Vagina (tissue), 2 donors: ENCODE measurements at regions not wholly inside any gene's neighbourhood (a gene's known extent, or its start where the extent isn't known, plus 50 kb on each side); places are given as distances from the start of the nearest gene placed in this dataset.

Source experiments
- DNase-seq, 2 donors: peaks; one replicate each; pipeline ENCODE4 v3.0.0-alpha.2; 2017; ENCODE audit errors: extremely low spot score in 2 of 2
- H3K27ac ChIP-seq: fragments of 200-600 bp; sonication (generic); one replicate; pipeline ENCODE4 v1.5.1; 2019
- H3K27me3 ChIP-seq: fragments of 200-600 bp; sonication (generic); one replicate; pipeline ENCODE4 v1.5.1; 2019
- H3K36me3 ChIP-seq, 2 donors: fragments of 200-600 bp; sonication (generic); one replicate each; pipeline ENCODE4 v1.5.1; 2017 to 2019
- H3K4me1 ChIP-seq: fragments of 200-600 bp; sonication (generic); one replicate; pipeline ENCODE4 v1.5.1; 2019
- H3K4me3 ChIP-seq, 2 donors: fragments of 200-600 bp; sonication (generic); 1 replicate in 1 of 2; 2 replicates in 1 of 2; pipeline ENCODE4 v1.5.1; 2016 to 2019
- H3K9me3 ChIP-seq: fragments of 200-600 bp; sonication (generic); one replicate; pipeline ENCODE4 v1.5.1; 2019
- CTCF ChIP-seq, 3 experiments: fragments of 450-650 bp in 2 of 3; fragments of 200-600 bp in 1 of 3; sonication (generic) in 1 of 3; IDR thresholded peaks; one replicate each; pipeline ENCODE4 v1.5.1; 2017 to 2019; ENCODE audit warnings: antibody characterized with exemption in 3 of 3, mild to moderate bottlenecking in 2 of 3, moderate library complexity in 2 of 3
- POLR2A ChIP-seq, 2 donors: fragments of 450-650 bp; IDR thresholded peaks; one replicate each; pipeline ENCODE4 v1.6.1; 2017; ENCODE audit warnings: antibody characterized with exemption in 2 of 2, mild to moderate bottlenecking in 2 of 2, moderate library complexity in 2 of 2
- POLR2AphosphoS5 ChIP-seq, 2 donors: sonication (generic); formaldehyde crosslinking; IDR thresholded peaks; one replicate each; pipeline ENCODE4 v1.9.0; 2017; ENCODE audit warnings: antibody characterized with exemption in 2 of 2, mild to moderate bottlenecking in 2 of 2, low read depth in 1 of 2; ENCODE audit not compliant: insufficient read depth in 1 of 2
- intact Hi-C: fragments of 100-400 bp; cut with DNase I; formaldehyde crosslinking; loops from one replicate; pipeline ENCODE4 v1.15.1; 2023

- DNase-seq, result no peak
- Histone ChIP-seq H3K27me3 (no peaks in the 10 kb centered on the region), H3K27ac (no peak overlapping the region), H3K9me3 (no peaks in the 10 kb centered on the region), H3K4me3 (no peak overlapping the region), H3K4me1 (no peaks in the 10 kb centered on the region), H3K36me3 (no peaks in the 10 kb centered on the region)
- intact Hi-C loops, result no loop called here
- no peak for TF ChIP-seq CTCF (IDR thresholded peaks at IDR 0.05)
Measured at GRCh38 chrX:140343226-140343868, 161.5 kb downstream of the SOX3 start.

GRCh38 chrX:140342410-140342809, 162.5 kb downstream of the SOX3 start:
- H3K36me3 ChIP-seq, result no peaks in the 10 kb centered on the region
- TF ChIP-seq POLR2AphosphoS5 (IDR thresholded peaks at IDR 0.05; ENCODE audit: insufficient read depth in 1 of 2, low read depth in 1 of 2) (no peak), POLR2A (IDR thresholded peaks at IDR 0.05) (no peak), CTCF (IDR thresholded peaks at IDR 0.05) (no peak)
- no peak overlapping the region for H3K27ac ChIP-seq
- no peaks in the 10 kb centered on the region for H3K4me1 ChIP-seq
- no peaks in the 10 kb centered on the region for H3K9me3 ChIP-seq
- H3K27me3 ChIP-seq, result no peaks in the 10 kb centered on the region
- no peak overlapping the region for H3K4me3 ChIP-seq
- DNase-seq, result no peak
- intact Hi-C loops, result no loop called here

GRCh38 chrX:140337263-140337662, 167.6 kb downstream of the SOX3 start:
- TF ChIP-seq POLR2AphosphoS5 (IDR thresholded peaks at IDR 0.05; ENCODE audit: insufficient read depth in 1 of 2, low read depth in 1 of 2), result no peak
- TF ChIP-seq POLR2A (IDR thresholded peaks at IDR 0.05), result no peak
- TF ChIP-seq CTCF (IDR thresholded peaks at IDR 0.05), result no peak
- intact Hi-C loops, result no loop called here
- H3K4me1 ChIP-seq, result no peaks in the 10 kb centered on the region
- no peak overlapping the region for H3K27ac ChIP-seq
- H3K27me3 ChIP-seq, result no peaks in the 10 kb centered on the region
- no peaks in the 10 kb centered on the region for H3K9me3 ChIP-seq
- no peaks in the 10 kb centered on the region for H3K36me3 ChIP-seq
- DNase-seq, result no peak
- no peak overlapping the region for H3K4me3 ChIP-seq

GRCh38 chrX:140318296-140318695, 186.6 kb downstream of the SOX3 start:
- intact Hi-C loops, result no loop called here
- Histone ChIP-seq H3K27me3 (no peaks in the 10 kb centered on the region), H3K9me3 (no peaks in the 10 kb centered on the region), H3K36me3 (no peaks in the 10 kb centered on the region), H3K4me1 (no peaks in the 10 kb centered on the region), H3K4me3 (no peak overlapping the region), H3K27ac (no peak overlapping the region)
- no peak for DNase-seq
- TF ChIP-seq POLR2AphosphoS5 (IDR thresholded peaks at IDR 0.05; ENCODE audit: insufficient read depth in 1 of 2, low read depth in 1 of 2), result no peak
- TF ChIP-seq POLR2A (IDR thresholded peaks at IDR 0.05), result no peak
- no peak for TF ChIP-seq CTCF (IDR thresholded peaks at IDR 0.05)

- H3K9me3 ChIP-seq, result no peaks in the 10 kb centered on the region
- intact Hi-C loops, result no loop called here
- no peak overlapping the region for H3K4me3 ChIP-seq
- DNase-seq, result no peak
- no peaks in the 10 kb centered on the region for H3K4me1 ChIP-seq
- no peak overlapping the region for H3K27ac ChIP-seq
- no peaks in the 10 kb centered on the region for H3K27me3 ChIP-seq
- no peak for TF ChIP-seq CTCF (IDR thresholded peaks at IDR 0.05)
- no peak for TF ChIP-seq POLR2A (IDR thresholded peaks at IDR 0.05)
- TF ChIP-seq POLR2AphosphoS5 (IDR thresholded peaks at IDR 0.05; ENCODE audit: insufficient read depth in 1 of 2, low read depth in 1 of 2), result no peak
- H3K36me3 ChIP-seq, result no peaks in the 10 kb centered on the region
Measured at GRCh38 chrX:140317462-140317861, 187.4 kb downstream of the SOX3 start.
